ENCODE measurements at regions not wholly inside any gene's neighbourhood (a gene's known extent, or its start where the extent isn't known, plus 50 kb on each side); places are given as distances from the start of the nearest gene placed in this dataset.

- TF ChIP-seq, protein P1, sequence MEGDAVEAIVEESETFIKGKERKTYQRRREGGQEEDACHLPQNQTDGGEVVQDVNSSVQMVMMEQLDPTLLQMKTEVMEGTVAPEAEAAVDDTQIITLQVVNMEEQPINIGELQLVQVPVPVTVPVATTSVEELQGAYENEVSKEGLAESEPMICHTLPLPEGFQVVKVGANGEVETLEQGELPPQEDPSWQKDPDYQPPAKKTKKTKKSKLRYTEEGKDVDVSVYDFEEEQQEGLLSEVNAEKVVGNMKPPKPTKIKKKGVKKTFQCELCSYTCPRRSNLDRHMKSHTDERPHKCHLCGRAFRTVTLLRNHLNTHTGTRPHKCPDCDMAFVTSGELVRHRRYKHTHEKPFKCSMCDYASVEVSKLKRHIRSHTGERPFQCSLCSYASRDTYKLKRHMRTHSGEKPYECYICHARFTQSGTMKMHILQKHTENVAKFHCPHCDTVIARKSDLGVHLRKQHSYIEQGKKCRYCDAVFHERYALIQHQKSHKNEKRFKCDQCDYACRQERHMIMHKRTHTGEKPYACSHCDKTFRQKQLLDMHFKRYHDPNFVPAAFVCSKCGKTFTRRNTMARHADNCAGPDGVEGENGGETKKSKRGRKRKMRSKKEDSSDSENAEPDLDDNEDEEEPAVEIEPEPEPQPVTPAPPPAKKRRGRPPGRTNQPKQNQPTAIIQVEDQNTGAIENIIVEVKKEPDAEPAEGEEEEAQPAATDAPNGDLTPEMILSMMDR (conservative IDR thresholded peaks at IDR 0.05; ENCODE audit: low read depth, low read length) = no peak
- TF ChIP-seq EZH2 (IDR thresholded peaks at IDR 0.05; ENCODE audit: low read length, unreplicated experiment) = no peak
- TF ChIP-seq EZH2phosphoT487 (IDR thresholded peaks at IDR 0.05; ENCODE audit: borderline replicate concordance, low read length) = no peak
These were observed 62.7 kb upstream of the TRAK1 start for GRCh38 chr3:42028474-42028873.

All from PC-3 (cell line).